Esophagus muscularis mucosa (tissue), 4 donors: ENCODE measurements at regions not wholly inside any gene's neighbourhood (a gene's known extent, or its start where the extent isn't known, plus 50 kb on each side); places are given as distances from the start of the nearest gene placed in this dataset.

Experiments used
- CTCF ChIP-seq, 3 experiments: fragments of 200-600 bp in 2 of 3; fragments of 450-650 bp in 1 of 3; sonication (generic) in 2 of 3; IDR thresholded peaks; one replicate each; pipeline ENCODE4 v1.5.1; 2017 to 2019; ENCODE audit warnings: antibody characterized with exemption in 3 of 3, mild to moderate bottlenecking in 2 of 3, moderate library complexity in 1 of 3
- EP300 ChIP-seq: sonication (generic); formaldehyde crosslinking; IDR thresholded peaks from one replicate; pipeline ENCODE4 v1.6.1; 2017; ENCODE audit warnings: antibody characterized with exemption
- POLR2A ChIP-seq: fragments of 450-650 bp; IDR thresholded peaks from one replicate; pipeline ENCODE4 v1.6.1; 2017; ENCODE audit warnings: antibody characterized with exemption, moderate library complexity, mild to moderate bottlenecking, low read depth
- POLR2AphosphoS5 ChIP-seq, 2 donors: sonication (generic); formaldehyde crosslinking; IDR thresholded peaks; one replicate each; pipeline ENCODE4 v1.6.1; 2017; ENCODE audit warnings: antibody characterized with exemption in 2 of 2

- TF ChIP-seq POLR2A = no peak
- no peak for TF ChIP-seq CTCF (IDR thresholded peaks at IDR 0.05)
- TF ChIP-seq POLR2AphosphoS5 (IDR thresholded peaks at IDR 0.05) = no peak
- no peak for TF ChIP-seq EP300
Observed at GRCh38 chr16:64272028-64272427, 849.8 kb downstream of the CDH11 start.
